Tibial nerve (tissue), 4 donors: ENCODE measurements at regions not wholly inside any gene's neighbourhood (a gene's known extent, or its start where the extent isn't known, plus 50 kb on each side); places are given as distances from the start of the nearest gene placed in this dataset.

Experiments
- CTCF ChIP-seq, 5 experiments: fragments of 200-600 bp in 3 of 5; fragments of 450-650 bp in 2 of 5; sonication (generic) in 3 of 5; IDR thresholded peaks; one replicate each; pipeline ENCODE4 v1.5.1; 2016 to 2019; ENCODE audit warnings: antibody characterized with exemption in 5 of 5, mild to moderate bottlenecking in 3 of 5, moderate library complexity in 2 of 5
- EP300 ChIP-seq, 2 donors: sonication (generic); formaldehyde crosslinking; IDR thresholded peaks; one replicate each; pipeline ENCODE4 v1.6.1; 2017; ENCODE audit warnings: antibody characterized with exemption in 2 of 2, mild to moderate bottlenecking in 1 of 2
- POLR2A ChIP-seq, 2 donors: fragments of 450-650 bp; IDR thresholded peaks; one replicate each; pipeline ENCODE4 v1.6.1; 2017; ENCODE audit warnings: antibody characterized with exemption in 2 of 2, mild to moderate bottlenecking in 2 of 2, moderate library complexity in 2 of 2

DNA sequence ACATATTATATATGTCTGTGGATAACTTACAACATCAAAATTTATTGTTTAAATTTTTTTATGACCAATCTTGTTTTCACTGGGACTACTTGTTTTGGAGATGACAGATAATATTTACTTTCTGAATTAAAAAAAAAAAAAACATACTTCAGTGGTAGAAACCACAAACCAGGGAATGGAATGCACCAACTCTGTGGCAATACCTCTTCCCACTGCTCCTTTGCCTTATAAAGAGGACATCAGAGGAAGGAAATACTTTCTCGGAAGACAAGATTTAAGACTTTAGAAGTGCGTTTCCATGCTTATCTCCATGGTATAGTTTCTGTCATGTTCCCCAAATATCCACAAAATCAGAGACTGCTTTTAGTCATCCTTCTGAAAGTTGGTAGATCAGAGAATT is 1241.1 kb upstream of the EYS start:
- TF ChIP-seq CTCF (IDR thresholded peaks at IDR 0.05) (no peak), POLR2A (IDR thresholded peaks at IDR 0.05) (no peak), EP300 (IDR thresholded peaks at IDR 0.05) (no peak)
